CD4-positive, alpha-beta memory T cell (primary cell): ENCODE measurements at regions not wholly inside any gene's neighbourhood (a gene's known extent, or its start where the extent isn't known, plus 50 kb on each side); places are given as distances from the start of the nearest gene placed in this dataset.

ENCODE experiments used
- CTCF ChIA-PET: fragments of 350-600 bp; sonication (Branson Sonifier 250); formaldehyde crosslinking; loops from one replicate; lab custom pipeline; 2021; ENCODE audit warnings: inconsistent platforms; ENCODE audit not compliant: partially characterized antibody; lab: Charles Lee
- POLR2A ChIA-PET: fragments of 350-600 bp; sonication (Branson Sonifier 250); formaldehyde crosslinking; loops from one replicate; lab custom pipeline; 2021; ENCODE audit not compliant: partially characterized antibody; lab: Charles Lee
- DNase-seq, 5 donors: peaks; one replicate each; pipeline versions ENCODE4 v3.0.0 to v3.0.0-alpha.2; 2020 to 2022; ENCODE audit warnings: mixed read lengths in 1 of 5
- H3K27ac ChIP-seq: one replicate; pipeline ENCODE4 v1.7.0; 2013; ENCODE audit warnings: low read depth, low read length
- H3K27me3 ChIP-seq: 2 replicates; pipeline ENCODE4 v1.7.0; 2013; ENCODE audit warnings: mild to moderate bottlenecking, low read length, moderate library complexity; ENCODE audit not compliant: insufficient read depth
- H3K36me3 ChIP-seq: 2 replicates; pipeline ENCODE4 v1.7.0; 2013; ENCODE audit warnings: mild to moderate bottlenecking, low read length, moderate library complexity; ENCODE audit not compliant: insufficient read depth
- H3K4me1 ChIP-seq: 2 replicates; pipeline ENCODE4 v1.7.0; 2013; ENCODE audit warnings: mild to moderate bottlenecking, low read length, moderate library complexity; ENCODE audit not compliant: insufficient read depth
- H3K4me3 ChIP-seq, 2 donors: one replicate each; pipeline ENCODE4 v1.7.0; 2013; ENCODE audit warnings: low read length in 2 of 2, mild to moderate bottlenecking in 1 of 2
- H3K9me3 ChIP-seq, 2 donors: one replicate each; pipeline ENCODE4 v1.7.0; 2013; ENCODE audit warnings: low read length in 2 of 2, control low read depth in 1 of 2; ENCODE audit not compliant: control insufficient read depth in 1 of 2
- H3K27ac Mint-ChIP-seq, 7 donors: one replicate each; pipeline ENCODE4 v1.8.0; 2020 to 2021; ENCODE audit warnings: mixed read lengths in 7 of 7, mild to moderate bottlenecking in 6 of 7, inconsistent platforms in 3 of 7, moderate library complexity in 3 of 7
- H3K27me3 Mint-ChIP-seq, 2 donors: one replicate each; pipeline ENCODE4 v1.8.0; 2020 to 2021; ENCODE audit warnings: mixed read lengths in 2 of 2
- H3K36me3 Mint-ChIP-seq, 2 donors: one replicate each; pipeline ENCODE4 v1.8.0; 2020 to 2021; ENCODE audit warnings: mixed read lengths in 2 of 2, inconsistent platforms in 1 of 2, mild to moderate bottlenecking in 1 of 2
- H3K4me1 Mint-ChIP-seq, 4 donors: one replicate each; pipeline ENCODE4 v1.8.0; 2020 to 2021; ENCODE audit warnings: mixed read lengths in 4 of 4, mild to moderate bottlenecking in 1 of 4
- H3K4me3 Mint-ChIP-seq, 8 donors: one replicate each; pipeline ENCODE4 v1.8.0; 2020 to 2021; ENCODE audit warnings: mixed read lengths in 8 of 8, mild to moderate bottlenecking in 7 of 8, moderate library complexity in 6 of 8, inconsistent platforms in 3 of 8
- H3K9me3 Mint-ChIP-seq, 8 donors: one replicate each; pipeline ENCODE4 v1.8.0; 2020 to 2021; ENCODE audit warnings: mixed read lengths in 8 of 8, mild to moderate bottlenecking in 5 of 8, inconsistent platforms in 3 of 8, moderate library complexity in 1 of 8
- intact Hi-C: fragments of 100-400 bp; cut with micrococcal nuclease; formaldehyde crosslinking; loops from one replicate; pipeline ENCODE4 v1.15.1; 2023

GRCh38 chr13:48163061-48163460 lies 68.2 kb upstream of the MED4 start:
- no peak for DNase-seq
- Mint-ChIP-seq H3K4me1 (peaks cover 16 to 43% (median 26%) of the 10 kb centered on the region in 4 donors), H3K4me3 (no peak overlapping the region), H3K9me3 (no peaks in the 10 kb centered on the region), H3K36me3 (no peaks in the 10 kb centered on the region), H3K27me3 (no peaks in the 10 kb centered on the region), H3K27ac (peak overlapping the region in 1 of 7 donors; percentile 57)
- intact Hi-C loops: no loop called here
- H3K36me3 ChIP-seq: no peaks in the 10 kb centered on the region
- ChIA-PET CTCF (interaction anchor here (1.1 to 1.2 kb wide), 2 partner anchors 8 to 69 kb away, joined by 3 read pairs; partner anchors contain the start of gene ITM2B), POLR2A (no interaction called here)
- H3K9me3 ChIP-seq: no peaks in the 10 kb centered on the region
- no peak overlapping the region for H3K27ac ChIP-seq
- no peak overlapping the region for H3K4me3 ChIP-seq
- H3K27me3 ChIP-seq: no peaks in the 10 kb centered on the region
- peaks cover 32% of the 10 kb centered on the region for H3K4me1 ChIP-seq

- ChIA-PET CTCF (interaction anchor here (1.1 to 1.6 kb wide), 3 partner anchors 9 to 70 kb away, joined by 3 read pairs; partner anchors contain the start of gene ITM2B), POLR2A (interaction anchor here (0.8 to 2.6 kb wide), 2 partner anchors 24 to 71 kb away, joined by 4 to 15 read pairs; partner anchors contain the start of gene ITM2B)
- intact Hi-C loops: no loop called here
- no peak for DNase-seq
- Histone ChIP-seq H3K4me1 (peaks cover 34% of the 10 kb centered on the region), H3K27me3 (no peaks in the 10 kb centered on the region), H3K36me3 (no peaks in the 10 kb centered on the region), H3K4me3 (no peak overlapping the region), H3K9me3 (no peaks in the 10 kb centered on the region), H3K27ac (no peak overlapping the region)
- Mint-ChIP-seq H3K4me1 (peaks cover 16 to 46% (median 29%) of the 10 kb centered on the region in 4 donors), H3K36me3 (no peaks in the 10 kb centered on the region), H3K27ac (peak overlapping the region in 1 of 7 donors; percentile 54), H3K4me3 (peak overlapping the region in 1 of 8 donors; percentile 13), H3K27me3 (no peaks in the 10 kb centered on the region), H3K9me3 (no peaks in the 10 kb centered on the region)
Measured at GRCh38 chr13:48162217-48162616, 67.3 kb upstream of the MED4 start.

- no peak overlapping the region for H3K4me3 Mint-ChIP-seq
- POLR2A ChIA-PET: interaction anchor here (0.8 to 2.6 kb wide), 3 partner anchors 25 to 71 kb away, joined by 4 to 15 read pairs (median 4); partner anchors contain the start of gene ITM2B
- H3K27ac ChIP-seq: no peak overlapping the region
Measured at GRCh38 chr13:48161530-48162179, 66.8 kb upstream of the MED4 start.

GRCh38 chr13:48160606-48161278 lies 65.8 kb upstream of the MED4 start:
- ChIA-PET CTCF (interaction anchor here (0.8 to 1.6 kb wide), 2 partner anchors 60 to 70 kb away, joined by 3 read pairs; no protein-coding TSS in a partner anchor), POLR2A (interaction anchor here (1.4 to 2.6 kb wide), 2 partner anchors 61 to 72 kb away, joined by 4 to 15 read pairs; partner anchors contain the start of gene ITM2B)
- no peaks in the 10 kb centered on the region for H3K27me3 Mint-ChIP-seq
- peak overlapping the region in 5 of 7 donors; percentile 29 to 78 (median 69) for H3K27ac Mint-ChIP-seq
- H3K27ac ChIP-seq: no peak overlapping the region
- peaks cover 23 to 57% (median 38%) of the 10 kb centered on the region in 4 donors for H3K4me1 Mint-ChIP-seq
- no peak overlapping the region for H3K4me3 ChIP-seq
- H3K9me3 ChIP-seq: no peaks in the 10 kb centered on the region
- no peaks in the 10 kb centered on the region for H3K27me3 ChIP-seq
- H3K4me1 ChIP-seq: peaks cover 48% of the 10 kb centered on the region
- H3K36me3 ChIP-seq: no peaks in the 10 kb centered on the region
- no peaks in the 10 kb centered on the region for H3K36me3 Mint-ChIP-seq
- intact Hi-C loops: no loop called here
- no peak for DNase-seq
- H3K4me3 Mint-ChIP-seq: peak overlapping the region in 6 of 8 donors; percentile 9 to 53 (median 32)
- no peaks in the 10 kb centered on the region for H3K9me3 Mint-ChIP-seq

More at GRCh38 chr13:48161530-48162179, 66.8 kb upstream of the MED4 start:
- H3K9me3 ChIP-seq: no peaks in the 10 kb centered on the region
- no peak for DNase-seq
- H3K36me3 Mint-ChIP-seq: no peaks in the 10 kb centered on the region
- H3K4me1 ChIP-seq: peaks cover 39% of the 10 kb centered on the region
- no peaks in the 10 kb centered on the region for H3K27me3 ChIP-seq
- H3K4me1 Mint-ChIP-seq: peaks cover 17 to 48% (median 31%) of the 10 kb centered on the region in 4 donors
- H3K9me3 Mint-ChIP-seq: no peaks in the 10 kb centered on the region
- H3K27ac Mint-ChIP-seq: peak overlapping the region in 2 of 7 donors; percentile 49 to 54
- intact Hi-C loops: no loop called here
- CTCF ChIA-PET: interaction anchor here (0.8 to 1.6 kb wide), 4 partner anchors 9 to 71 kb away, joined by 3 read pairs; partner anchors contain the start of gene ITM2B
- H3K36me3 ChIP-seq: no peaks in the 10 kb centered on the region
- no peaks in the 10 kb centered on the region for H3K27me3 Mint-ChIP-seq
- no peak overlapping the region for H3K4me3 ChIP-seq

- H3K27me3 Mint-ChIP-seq: no peaks in the 10 kb centered on the region
- no peaks in the 10 kb centered on the region for H3K36me3 ChIP-seq
- no peak for DNase-seq
- ChIA-PET POLR2A (interaction anchor here (6.2 kb wide), 1 partner anchor 61 kb away, joined by 106 read pairs; no protein-coding TSS in a partner anchor), CTCF (no interaction called here)
- H3K9me3 Mint-ChIP-seq: no peaks in the 10 kb centered on the region
- H3K4me1 Mint-ChIP-seq: peaks cover 29 to 66% (median 46%) of the 10 kb centered on the region in 4 donors
- no peaks in the 10 kb centered on the region for H3K9me3 ChIP-seq
- intact Hi-C loops: no loop called here
- H3K4me3 ChIP-seq: no peak overlapping the region
- peaks cover 57% of the 10 kb centered on the region for H3K4me1 ChIP-seq
- peak overlapping the region in 2 of 8 donors; percentile 6 to 23 for H3K4me3 Mint-ChIP-seq
- H3K27me3 ChIP-seq: no peaks in the 10 kb centered on the region
- H3K36me3 Mint-ChIP-seq: no peaks in the 10 kb centered on the region
- H3K27ac Mint-ChIP-seq: peak overlapping the region in 1 of 7 donors; percentile 42
- no peak overlapping the region for H3K27ac ChIP-seq
Measured at GRCh38 chr13:48159826-48160225, 64.9 kb upstream of the MED4 start.

- H3K4me1 ChIP-seq: peaks cover 61% of the 10 kb centered on the region
- Mint-ChIP-seq H3K9me3 (no peaks in the 10 kb centered on the region), H3K4me1 (peaks cover 31 to 70% (median 50%) of the 10 kb centered on the region in 4 donors), H3K4me3 (no peak overlapping the region), H3K36me3 (no peaks in the 10 kb centered on the region), H3K27me3 (no peaks in the 10 kb centered on the region), H3K27ac (no peak overlapping the region)
- H3K36me3 ChIP-seq: no peaks in the 10 kb centered on the region
- POLR2A ChIA-PET: interaction anchor here (1.0 to 6.2 kb wide), 2 partner anchors 9 to 62 kb away, joined by 4 to 106 read pairs; no protein-coding TSS in a partner anchor
- no peak overlapping the region for H3K27ac ChIP-seq
- H3K27me3 ChIP-seq: no peaks in the 10 kb centered on the region
- no peaks in the 10 kb centered on the region for H3K9me3 ChIP-seq
- no peak overlapping the region for H3K4me3 ChIP-seq
- no peak for DNase-seq
- intact Hi-C loops: no loop called here
- CTCF ChIA-PET: no interaction called here
Measured at GRCh38 chr13:48159401-48159800, 64.5 kb upstream of the MED4 start.
